ENCODE measurements at regions not wholly inside any gene's neighbourhood (a gene's known extent, or its start where the extent isn't known, plus 50 kb on each side); places are given as distances from the start of the nearest gene placed in this dataset.
"Not testable (repeated sequence)": the region's sequence is repeated elsewhere in the genome, so short reads cannot be mapped to it uniquely, and the experiment has no call there.

GRCh38 chr4:131883181-131883580 lies 1265.9 kb upstream of the PCDH10 start:
- DNase-seq (ENCODE audit: low spot score); intact Hi-C loops (cut with DNase I): not testable (repeated sequence)

- intact Hi-C loops (cut with DNase I); DNase-seq (ENCODE audit: low spot score): not testable (repeated sequence)
These were observed 1223.4 kb upstream of the PCDH10 start for GRCh38 chr4:131925662-131926061.

- intact Hi-C loops (cut with DNase I); DNase-seq (ENCODE audit: low spot score): not testable (repeated sequence)
These were observed 1181.4 kb upstream of the PCDH10 start for GRCh38 chr4:131967646-131968045.

GRCh38 chr4:131974730-131975129 lies 1174.4 kb upstream of the PCDH10 start:
- DNase-seq (ENCODE audit: low spot score) = no peak
- intact Hi-C loops (cut with DNase I) = no loop called here

- DNase-seq (ENCODE audit: low spot score); intact Hi-C loops (cut with DNase I): not testable (repeated sequence)
These were observed 1173.6 kb upstream of the PCDH10 start for GRCh38 chr4:131975276-131976132.

GRCh38 chr4:131976133-131977002 lies 1172.7 kb upstream of the PCDH10 start:
- DNase-seq (ENCODE audit: low spot score); intact Hi-C loops (cut with DNase I): not testable (repeated sequence)

GRCh38 chr4:131978120-131978519 lies 1171.0 kb upstream of the PCDH10 start:
- intact Hi-C loops (cut with DNase I) = no loop called here
- no peak for DNase-seq (ENCODE audit: low spot score)

GRCh38 chr4:131989576-131989975 lies 1159.5 kb upstream of the PCDH10 start:
- intact Hi-C loops (cut with DNase I) = no loop called here
- no peak for DNase-seq (ENCODE audit: low spot score)

GRCh38 chr4:132001542-132001941 lies 1147.6 kb upstream of the PCDH10 start:
- intact Hi-C loops (cut with DNase I) = no loop called here
- DNase-seq (ENCODE audit: low spot score) = no peak

- intact Hi-C loops (cut with DNase I) = no loop called here
These were observed 1145.5 kb upstream of the PCDH10 start for GRCh38 chr4:132003593-132003992.

GRCh38 chr4:132015321-132015720 lies 1133.8 kb upstream of the PCDH10 start:
- no peak for DNase-seq (ENCODE audit: low spot score)
- intact Hi-C loops (cut with DNase I) = no loop called here

More at GRCh38 chr4:132003593-132003992, 1145.5 kb upstream of the PCDH10 start:
- DNase-seq (ENCODE audit: low spot score) = no peak

- DNase-seq (ENCODE audit: low spot score) = no peak
- intact Hi-C loops (cut with DNase I) = no loop called here
These were observed 1132.3 kb upstream of the PCDH10 start for GRCh38 chr4:132016703-132017350.

GRCh38 chr4:132026166-132026565 lies 1122.9 kb upstream of the PCDH10 start:
- DNase-seq (ENCODE audit: low spot score) = no peak
- intact Hi-C loops (cut with DNase I) = no loop called here

- intact Hi-C loops (cut with DNase I) = no loop called here
- no peak for DNase-seq (ENCODE audit: low spot score)
These were observed 1122.3 kb upstream of the PCDH10 start for GRCh38 chr4:132026816-132027215.

GRCh38 chr4:132056496-132056895 lies 1092.6 kb upstream of the PCDH10 start:
- intact Hi-C loops (cut with DNase I) = no loop called here
- no peak for DNase-seq (ENCODE audit: low spot score)

GRCh38 chr4:132059227-132059626 lies 1089.9 kb upstream of the PCDH10 start:
- intact Hi-C loops (cut with DNase I) = no loop called here
- DNase-seq (ENCODE audit: low spot score) = no peak

- DNase-seq (ENCODE audit: low spot score) = no peak
- intact Hi-C loops (cut with DNase I) = no loop called here
These were observed 1086.4 kb upstream of the PCDH10 start for GRCh38 chr4:132062611-132063239.

GRCh38 chr4:132063829-132064228 lies 1085.3 kb upstream of the PCDH10 start:
- intact Hi-C loops (cut with DNase I) = no loop called here
- DNase-seq (ENCODE audit: low spot score) = no peak

- DNase-seq (ENCODE audit: low spot score) = no peak
- intact Hi-C loops (cut with DNase I) = no loop called here
These were observed 1083.1 kb upstream of the PCDH10 start for GRCh38 chr4:132065940-132066495.

Measured in cardiac septum (tissue), 1 donor.